ENCODE measurements at regions not wholly inside any gene's neighbourhood (a gene's known extent, or its start where the extent isn't known, plus 50 kb on each side); places are given as distances from the start of the nearest gene placed in this dataset.

- TF ChIP-seq, protein P1, sequence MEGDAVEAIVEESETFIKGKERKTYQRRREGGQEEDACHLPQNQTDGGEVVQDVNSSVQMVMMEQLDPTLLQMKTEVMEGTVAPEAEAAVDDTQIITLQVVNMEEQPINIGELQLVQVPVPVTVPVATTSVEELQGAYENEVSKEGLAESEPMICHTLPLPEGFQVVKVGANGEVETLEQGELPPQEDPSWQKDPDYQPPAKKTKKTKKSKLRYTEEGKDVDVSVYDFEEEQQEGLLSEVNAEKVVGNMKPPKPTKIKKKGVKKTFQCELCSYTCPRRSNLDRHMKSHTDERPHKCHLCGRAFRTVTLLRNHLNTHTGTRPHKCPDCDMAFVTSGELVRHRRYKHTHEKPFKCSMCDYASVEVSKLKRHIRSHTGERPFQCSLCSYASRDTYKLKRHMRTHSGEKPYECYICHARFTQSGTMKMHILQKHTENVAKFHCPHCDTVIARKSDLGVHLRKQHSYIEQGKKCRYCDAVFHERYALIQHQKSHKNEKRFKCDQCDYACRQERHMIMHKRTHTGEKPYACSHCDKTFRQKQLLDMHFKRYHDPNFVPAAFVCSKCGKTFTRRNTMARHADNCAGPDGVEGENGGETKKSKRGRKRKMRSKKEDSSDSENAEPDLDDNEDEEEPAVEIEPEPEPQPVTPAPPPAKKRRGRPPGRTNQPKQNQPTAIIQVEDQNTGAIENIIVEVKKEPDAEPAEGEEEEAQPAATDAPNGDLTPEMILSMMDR (IDR thresholded peaks at IDR 0.05; ENCODE audit: poor library complexity) = no peak
- no peak for TF ChIP-seq EZH2 (IDR thresholded peaks at IDR 0.05; ENCODE audit: borderline replicate concordance)
- TF ChIP-seq EZH2phosphoT487 (IDR thresholded peaks at IDR 0.05; ENCODE audit: low read depth, severe bottlenecking, unreplicated experiment) = no peak
Observed at GRCh38 chr9:110033869-110034268, 174.1 kb downstream of the C9orf152 start.

All from hepatocyte (in vitro differentiated cells).